NCI-H345 (cell line): ENCODE measurements at regions not wholly inside any gene's neighbourhood (a gene's known extent, or its start where the extent isn't known, plus 50 kb on each side); places are given as distances from the start of the nearest gene placed in this dataset.
A peak's percentile ranks its signal among the peaks of the same experiment; 100 is the strongest.
"Not testable (repeated sequence)": the region's sequence is repeated elsewhere in the genome, so short reads cannot be mapped to it uniquely, and the experiment has no call there.

Experiments used
- DNase-seq: peaks from one replicate; lab custom pipeline; 2025; lab: John Stamatoyannopoulos, UW

DNA sequence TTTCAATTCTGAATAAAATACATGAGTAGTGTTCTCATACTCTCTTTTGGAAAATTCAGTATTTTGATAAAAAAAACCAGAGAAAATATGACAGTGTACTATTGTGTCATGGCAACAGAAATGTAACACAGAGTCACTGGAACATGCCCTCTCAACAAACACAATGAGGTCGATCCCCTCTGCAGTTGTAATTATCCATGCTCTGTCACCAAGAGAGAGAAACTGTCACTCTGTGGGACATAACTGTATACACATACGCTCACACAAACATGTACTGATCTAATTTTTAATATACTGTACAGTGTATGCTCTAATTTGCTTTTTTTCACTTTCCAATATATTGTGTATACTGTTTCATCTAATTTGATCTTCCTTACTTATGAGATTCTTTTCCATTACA, 1136.8 kb upstream of the TENM3 start:
- no peak for DNase-seq

DNA sequence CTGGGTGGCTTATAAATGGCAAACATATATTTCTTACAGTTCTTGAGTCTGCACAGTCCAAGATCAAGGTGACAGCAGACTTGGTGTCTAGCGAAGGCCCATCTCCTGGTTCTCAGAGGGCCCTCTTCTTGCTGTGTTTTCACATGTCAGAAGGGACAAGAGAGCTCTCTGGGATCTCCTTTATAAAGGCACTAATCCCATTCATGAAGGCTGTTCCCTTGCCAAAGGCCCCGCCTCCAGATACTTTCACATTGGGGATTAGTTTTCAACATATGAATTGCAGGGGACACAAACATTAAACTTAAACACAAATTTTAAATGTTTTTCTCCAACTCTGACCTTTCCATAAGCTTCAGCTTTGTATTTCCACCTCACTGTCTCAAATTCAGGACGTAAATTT, 1135.0 kb upstream of the TENM3 start:
- no peak for DNase-seq

DNA sequence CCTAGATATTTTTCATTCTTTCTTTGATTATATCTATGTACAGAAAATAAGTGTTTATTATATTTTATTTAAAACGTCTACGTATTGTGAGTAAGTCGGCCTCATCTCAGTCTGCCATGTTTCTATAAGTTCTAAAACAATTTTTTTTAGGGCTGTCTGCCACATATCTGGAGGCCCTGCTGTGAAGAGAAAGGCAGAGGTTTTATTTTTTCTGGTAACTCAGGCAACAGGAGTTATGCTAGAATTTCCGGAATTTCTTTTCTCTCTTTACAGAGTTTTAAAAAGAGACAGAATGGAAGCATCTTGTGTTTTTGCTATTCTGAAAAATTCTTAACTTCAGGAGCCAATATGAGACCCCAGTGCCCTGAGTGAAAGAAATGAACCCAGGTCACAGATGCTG, 1124.0 kb upstream of the TENM3 start:
- DNase-seq = no peak

DNA sequence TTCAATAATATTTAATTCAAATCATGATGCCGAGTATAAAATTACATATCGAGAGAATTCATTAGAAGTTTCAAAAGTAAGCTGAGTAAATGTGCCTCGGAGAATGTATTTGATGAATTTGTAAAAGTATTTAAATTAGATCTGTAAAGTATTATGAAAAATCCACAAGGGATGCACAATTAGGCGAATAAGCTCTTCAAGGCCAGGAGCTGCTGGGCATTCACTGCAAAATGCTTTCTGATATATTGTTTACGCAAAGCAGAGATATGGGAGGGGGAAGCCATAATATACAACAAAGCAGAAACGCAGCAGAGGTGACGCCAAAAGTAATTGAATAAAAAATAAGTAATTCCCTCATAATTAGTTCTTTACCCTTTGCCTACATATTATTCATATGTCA, 1121.5 kb upstream of the TENM3 start:
- no peak for DNase-seq

DNA sequence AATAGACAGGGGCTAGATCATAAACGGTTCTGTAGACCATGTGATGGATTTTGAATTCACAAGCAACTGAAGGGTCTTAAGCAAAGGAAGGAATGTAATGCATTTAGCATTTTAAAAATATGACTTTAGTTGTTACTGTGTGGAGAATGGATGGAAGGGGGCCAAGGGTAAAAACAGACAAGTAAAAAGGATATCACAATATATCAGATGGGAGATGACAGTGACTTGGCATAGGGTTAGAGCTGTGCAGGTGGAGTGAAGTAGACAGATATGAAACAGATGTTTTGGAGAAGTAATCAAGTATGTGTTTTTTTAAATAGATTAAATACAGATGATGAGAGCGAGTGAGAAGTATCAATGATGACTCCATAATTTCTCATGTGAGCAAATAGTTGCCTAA, 1116.0 kb upstream of the TENM3 start:
- DNase-seq = no peak

DNA sequence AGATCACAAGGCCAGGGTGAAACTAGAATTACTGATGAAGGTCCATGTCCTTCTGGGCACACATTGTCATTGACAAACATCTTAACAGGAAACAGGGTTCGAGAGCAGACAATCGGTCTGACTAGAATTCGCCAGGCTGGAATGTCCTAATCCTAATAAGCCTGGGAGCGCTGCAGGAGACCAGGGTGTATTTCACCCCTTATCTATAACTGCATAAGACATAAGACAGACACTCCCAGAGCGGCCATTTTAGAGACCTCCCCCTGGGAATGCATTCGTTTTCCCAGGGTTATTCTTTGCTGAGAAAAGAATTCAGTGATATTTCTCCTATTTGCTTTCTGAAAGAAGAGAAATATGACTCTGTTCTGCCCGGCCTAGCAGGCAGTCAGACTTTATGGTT, 1112.9 kb upstream of the TENM3 start:
- DNase-seq = not testable (repeated sequence)

DNA sequence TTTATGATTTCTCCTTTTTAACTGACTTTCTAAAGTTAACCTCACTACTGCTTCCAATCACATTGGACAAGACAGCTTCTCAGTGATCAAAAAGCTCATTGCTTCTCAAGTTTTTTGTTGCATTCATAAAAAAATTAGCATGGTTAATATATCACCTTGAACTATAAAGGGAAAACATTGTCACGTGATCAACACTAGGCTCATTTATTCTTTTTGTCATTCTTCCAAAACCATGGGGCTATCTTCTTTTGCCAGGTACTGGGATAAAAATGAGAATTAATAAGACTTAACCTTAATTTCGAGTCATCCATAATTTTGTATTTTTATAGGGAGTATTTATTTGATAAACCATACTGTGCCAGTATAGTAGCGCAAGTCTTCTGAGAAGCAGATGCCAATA, 1105.9 kb upstream of the TENM3 start:
- DNase-seq = no peak

DNA sequence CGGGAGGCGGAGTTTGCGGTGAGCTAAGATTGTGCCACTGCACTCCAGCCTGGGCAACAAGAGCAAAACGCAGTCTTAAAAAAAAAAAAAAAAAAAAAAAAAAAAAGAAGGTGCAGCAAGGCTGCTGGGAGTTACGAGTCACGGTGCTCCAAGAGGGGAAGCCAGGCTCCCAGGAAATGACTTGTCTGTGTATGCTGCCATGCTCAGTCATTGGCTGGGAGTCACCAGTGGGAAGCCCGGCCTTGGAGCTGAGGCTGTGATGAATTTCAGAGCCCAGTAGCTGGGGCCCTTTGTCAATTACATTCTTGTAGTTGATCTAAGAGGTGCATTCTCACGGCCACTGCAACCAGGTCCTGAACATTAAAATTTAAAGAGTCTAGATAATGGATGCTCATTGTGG, 1105.1 kb upstream of the TENM3 start:
- DNase-seq = no peak

DNA sequence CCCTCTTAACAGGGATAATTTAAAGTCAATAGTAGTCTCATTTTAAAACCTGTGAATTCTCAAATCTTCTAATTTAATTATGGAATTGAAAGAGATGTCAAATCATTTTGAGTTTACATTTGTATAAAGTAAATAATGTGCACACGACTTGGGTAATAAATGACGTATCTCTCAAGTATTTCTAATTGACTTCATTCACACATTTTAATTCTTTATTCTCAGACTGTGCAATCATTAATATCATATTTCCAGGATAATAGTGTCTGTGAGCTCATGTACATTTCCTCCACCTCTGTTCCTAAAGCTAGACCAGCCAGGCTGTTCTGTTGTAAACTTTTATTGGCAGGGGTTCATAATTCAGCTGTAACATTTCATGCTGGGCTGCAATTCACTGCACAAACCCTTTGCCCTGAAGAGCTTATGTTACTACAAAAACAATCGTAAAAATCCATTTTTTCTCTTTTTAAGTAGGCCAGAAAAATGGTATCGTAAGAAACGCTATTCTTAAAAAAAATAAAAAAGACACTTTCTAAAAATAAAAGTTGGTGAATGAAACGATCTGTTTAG, 1103.1 kb upstream of the TENM3 start:
- no peak for DNase-seq

DNA sequence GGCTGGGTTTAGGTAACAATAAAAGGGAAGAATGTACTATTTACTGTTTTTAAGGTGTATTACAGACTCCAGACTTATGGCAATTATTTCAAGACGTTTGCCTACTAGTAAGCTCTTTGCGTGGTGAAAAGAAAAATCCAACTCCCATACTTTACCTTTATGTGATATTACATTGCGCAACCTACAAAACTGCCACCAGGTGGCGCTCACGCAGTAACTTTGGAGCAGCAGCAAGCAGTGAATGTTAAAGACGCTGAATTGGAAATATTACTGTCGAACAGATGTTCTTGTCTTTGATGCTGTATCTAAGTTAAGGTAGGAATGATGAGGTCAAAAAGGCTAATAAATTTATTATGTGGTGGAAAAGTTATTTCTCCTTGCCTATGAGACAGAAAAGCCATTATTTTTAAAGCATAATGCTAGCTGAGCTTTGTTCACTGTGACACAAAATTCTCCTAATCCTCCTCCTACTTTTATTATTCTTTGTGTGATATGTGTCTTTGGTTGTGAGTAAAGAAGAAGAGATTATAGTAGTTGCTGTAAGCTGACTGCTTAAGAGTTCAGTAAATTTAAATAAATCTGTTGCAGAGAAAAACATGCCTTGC, 1099.8 kb upstream of the TENM3 start:
- DNase-seq = peak; percentile 49

DNA sequence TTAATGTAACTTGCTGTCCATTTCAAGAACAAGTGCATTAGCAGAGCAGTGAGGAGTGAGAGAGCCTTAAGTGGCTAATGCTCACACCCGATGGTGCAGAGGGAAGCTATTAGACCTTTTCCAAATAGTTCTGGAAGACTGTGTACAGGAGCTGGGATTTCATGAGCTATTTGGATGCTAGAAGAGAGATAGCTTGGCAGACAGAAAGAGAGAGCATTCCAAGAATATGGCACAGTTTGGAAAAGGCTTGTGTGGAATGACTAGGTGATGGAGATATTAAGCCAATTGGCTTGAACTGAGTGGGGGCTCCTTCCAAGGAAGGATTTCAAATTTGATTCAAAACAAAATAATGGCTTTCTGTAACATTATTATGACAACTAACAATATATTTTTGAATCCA, 1097.2 kb upstream of the TENM3 start:
- DNase-seq = no peak

DNA sequence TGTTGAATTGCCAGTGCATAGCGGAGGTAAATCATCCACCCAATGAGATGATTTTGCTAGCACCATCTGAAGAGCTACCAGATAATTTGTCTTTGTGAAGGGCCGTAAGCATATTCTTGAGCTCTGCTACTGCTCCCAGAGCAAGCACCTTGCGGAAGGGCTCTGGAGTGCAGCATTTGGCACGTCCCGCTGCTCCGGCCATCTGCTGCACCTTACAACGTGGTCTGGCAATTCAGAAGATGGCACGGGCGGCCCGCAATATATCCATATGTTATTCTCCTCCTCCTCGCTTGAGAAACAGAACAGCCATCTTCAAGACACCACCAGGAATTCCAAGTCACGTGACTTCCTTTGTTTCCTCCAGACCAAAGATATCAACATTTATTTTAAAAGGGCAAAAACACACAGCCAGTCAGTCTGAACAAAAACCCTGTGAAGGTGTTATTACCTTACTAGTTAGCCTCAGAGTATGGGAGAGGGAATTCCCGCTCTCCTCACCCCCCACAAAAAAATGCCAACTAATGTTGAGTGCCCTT, 1095.7 kb upstream of the TENM3 start:
- no peak for DNase-seq

DNA sequence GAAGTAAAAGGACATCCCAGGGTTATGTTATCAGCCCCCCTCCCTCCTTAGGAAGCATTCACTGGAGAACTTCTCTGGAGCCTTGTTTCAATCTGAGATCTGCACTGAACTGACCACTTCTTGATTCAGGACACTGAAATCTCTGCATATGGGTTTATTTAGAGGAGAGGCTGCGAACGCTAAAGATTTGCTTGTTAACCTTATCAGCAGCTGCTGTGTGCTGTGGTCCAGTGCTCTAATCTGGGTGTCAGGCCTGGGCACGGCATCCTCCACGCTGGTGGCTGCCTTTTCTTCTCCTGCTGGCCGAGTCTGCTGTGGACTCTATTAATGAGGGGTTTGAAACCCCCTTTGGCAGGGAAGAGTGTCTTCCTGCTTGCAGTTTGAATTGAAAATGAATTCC, 1094.7 kb upstream of the TENM3 start:
- DNase-seq = no peak

DNA sequence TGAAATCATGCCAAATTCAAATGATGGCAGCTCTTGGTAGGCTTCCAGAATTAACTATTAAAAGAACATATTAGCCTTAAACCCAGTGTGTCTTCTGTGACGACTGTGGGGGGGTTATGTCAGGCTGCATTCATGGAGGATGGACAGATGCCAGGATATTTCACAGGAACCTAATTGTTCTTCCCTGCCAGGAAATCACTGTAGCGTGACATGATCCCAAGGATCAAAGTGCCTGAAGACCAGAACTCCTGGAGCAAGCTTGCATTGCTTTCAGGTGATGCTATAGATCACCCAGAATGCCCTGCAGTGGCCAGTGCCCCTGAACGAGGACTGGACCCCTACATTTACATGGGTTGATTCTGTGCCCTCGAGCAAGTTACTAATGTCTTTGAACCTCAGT, 1093.0 kb upstream of the TENM3 start:
- no peak for DNase-seq

DNA sequence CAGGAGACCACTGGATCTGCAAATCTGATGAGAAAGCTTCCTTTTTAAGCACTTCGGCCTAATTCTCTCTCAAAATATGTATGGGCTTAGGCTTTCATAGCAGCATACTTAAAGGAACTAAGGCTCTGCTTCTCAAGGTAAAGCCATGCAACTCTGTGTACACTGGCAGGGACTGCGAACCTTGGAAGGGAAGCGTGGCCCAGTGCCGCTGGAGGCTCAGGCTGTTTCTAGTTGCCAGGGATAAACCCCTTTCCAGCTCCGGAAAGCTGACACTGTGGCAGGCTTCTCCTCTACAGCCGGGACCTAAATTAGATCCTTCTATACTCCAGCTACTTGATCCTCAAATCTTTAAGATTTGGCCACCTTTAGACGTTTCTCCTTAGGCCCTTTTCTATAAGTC, 1091.3 kb upstream of the TENM3 start:
- no peak for DNase-seq

DNA sequence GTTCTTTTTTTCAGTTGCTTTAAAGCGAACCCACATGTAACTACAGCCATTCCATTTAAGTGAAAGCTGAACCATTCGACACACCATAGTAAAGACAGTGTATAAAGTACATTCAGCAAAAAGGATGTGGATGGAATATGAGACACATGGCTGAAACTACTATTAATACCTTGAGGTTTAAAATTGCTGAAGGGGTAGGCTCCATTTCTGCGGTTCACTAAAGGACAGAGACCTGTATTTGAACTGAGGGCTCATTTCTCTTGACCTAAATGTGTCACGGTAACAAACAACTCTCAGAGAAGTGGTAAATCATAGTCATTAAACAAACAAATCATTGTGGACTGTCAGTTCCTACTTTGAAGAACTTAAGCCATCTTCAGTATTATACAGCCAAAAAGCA, 1085.6 kb upstream of the TENM3 start:
- no peak for DNase-seq

DNA sequence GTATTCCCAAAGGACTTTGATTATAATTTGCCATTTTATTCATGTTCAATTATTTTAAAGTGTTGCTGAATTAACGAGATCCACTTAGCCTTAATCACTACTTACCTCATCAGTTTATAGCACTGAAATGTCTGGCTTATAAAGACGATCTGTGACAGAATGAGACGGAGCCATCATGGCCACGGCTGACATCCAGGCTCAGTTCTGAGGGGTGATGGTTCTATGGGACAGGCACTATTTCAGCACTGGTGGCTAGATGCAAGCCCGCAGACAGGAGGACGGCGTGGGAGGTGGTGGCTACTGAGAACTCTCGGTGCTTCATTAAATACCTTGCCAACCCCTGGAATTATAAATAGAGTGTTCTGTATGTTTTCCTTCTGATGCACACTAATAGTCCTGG, 1084.2 kb upstream of the TENM3 start:
- DNase-seq = no peak

DNA sequence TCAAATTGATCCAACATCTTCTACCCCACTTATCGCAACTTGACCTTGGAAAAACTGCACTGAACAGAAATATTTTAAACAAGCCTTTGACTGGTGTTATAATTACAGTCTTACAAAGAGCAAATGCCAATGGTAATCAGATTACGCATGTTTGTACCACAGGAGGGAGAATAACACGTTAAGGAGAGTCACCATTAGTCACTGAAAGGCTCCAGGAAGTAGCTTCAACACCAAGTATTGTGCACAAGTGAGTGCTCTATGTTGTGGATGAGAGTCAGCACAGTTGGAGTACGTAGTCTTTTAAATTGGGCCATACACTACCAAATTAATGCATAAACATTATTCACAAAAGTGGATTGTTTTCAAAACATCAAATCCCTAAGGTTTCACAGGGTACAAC, 1081.5 kb upstream of the TENM3 start:
- DNase-seq = no peak

DNA sequence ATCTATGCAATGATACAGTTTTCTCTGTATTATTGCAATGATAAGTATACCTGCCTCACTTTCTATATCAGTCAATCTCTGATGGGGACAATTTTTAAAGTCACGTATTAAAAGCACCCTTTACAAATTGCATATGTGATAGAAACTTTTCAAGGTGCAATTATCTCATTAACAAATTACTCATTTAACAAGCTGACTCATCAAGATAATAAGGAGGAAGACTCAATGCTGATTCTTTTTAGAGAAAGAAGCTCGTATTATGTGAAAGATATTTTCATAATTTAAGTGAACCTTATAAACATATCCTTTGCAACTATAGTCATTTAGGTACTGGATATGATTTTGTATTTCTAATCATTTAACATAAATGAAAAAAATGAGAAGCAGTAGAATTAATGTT, 1080.9 kb upstream of the TENM3 start:
- DNase-seq = no peak

DNA sequence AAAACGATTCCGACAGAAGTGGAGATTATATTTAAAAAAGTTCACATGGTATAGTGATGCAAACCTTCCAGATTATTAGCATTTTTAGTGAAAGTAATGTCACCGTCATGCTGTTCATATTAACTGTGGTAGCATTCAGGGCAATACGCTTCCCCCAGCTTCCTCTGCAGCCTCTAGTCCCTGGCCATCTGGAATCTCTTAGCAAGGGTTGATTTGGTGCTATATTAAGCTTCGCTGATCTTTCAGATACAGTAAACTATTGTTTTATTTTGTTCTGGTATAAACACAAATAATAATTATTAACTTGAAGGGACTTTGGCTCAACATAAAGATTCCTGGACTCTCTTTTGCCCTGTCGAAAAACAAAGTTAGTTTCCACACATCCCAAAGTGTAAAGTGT, 1080.5 kb upstream of the TENM3 start:
- no peak for DNase-seq

DNA sequence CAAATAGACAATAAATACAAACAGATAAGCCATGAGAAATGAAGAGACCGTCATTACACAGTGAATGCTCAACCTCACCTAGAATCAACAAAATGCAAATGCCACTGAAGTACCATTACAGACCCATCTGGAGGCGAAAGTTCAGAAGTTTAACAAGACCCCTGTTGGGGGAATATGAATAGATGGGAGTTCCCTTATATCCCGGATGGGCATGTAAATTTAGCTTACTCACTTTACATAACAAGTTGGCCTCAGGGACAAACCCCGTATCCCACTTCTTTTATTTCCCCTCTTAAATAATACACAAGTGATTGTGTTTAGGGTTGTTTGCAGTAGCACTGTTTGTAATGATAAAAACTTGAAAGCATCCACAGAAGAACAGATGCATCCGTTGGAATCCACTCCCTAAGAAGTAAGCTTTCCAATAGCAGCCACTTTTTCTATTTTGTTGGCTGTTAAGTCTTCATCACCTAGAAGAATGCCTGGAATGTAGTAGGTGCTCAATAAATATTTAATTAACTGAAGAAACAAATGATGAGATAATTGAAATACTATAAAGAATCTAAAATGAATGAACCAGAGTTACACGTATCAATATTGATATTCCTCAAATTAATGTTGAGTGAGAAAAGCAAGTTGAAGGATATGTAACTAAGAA, 1076.3 kb upstream of the TENM3 start:
- DNase-seq = no peak

DNA sequence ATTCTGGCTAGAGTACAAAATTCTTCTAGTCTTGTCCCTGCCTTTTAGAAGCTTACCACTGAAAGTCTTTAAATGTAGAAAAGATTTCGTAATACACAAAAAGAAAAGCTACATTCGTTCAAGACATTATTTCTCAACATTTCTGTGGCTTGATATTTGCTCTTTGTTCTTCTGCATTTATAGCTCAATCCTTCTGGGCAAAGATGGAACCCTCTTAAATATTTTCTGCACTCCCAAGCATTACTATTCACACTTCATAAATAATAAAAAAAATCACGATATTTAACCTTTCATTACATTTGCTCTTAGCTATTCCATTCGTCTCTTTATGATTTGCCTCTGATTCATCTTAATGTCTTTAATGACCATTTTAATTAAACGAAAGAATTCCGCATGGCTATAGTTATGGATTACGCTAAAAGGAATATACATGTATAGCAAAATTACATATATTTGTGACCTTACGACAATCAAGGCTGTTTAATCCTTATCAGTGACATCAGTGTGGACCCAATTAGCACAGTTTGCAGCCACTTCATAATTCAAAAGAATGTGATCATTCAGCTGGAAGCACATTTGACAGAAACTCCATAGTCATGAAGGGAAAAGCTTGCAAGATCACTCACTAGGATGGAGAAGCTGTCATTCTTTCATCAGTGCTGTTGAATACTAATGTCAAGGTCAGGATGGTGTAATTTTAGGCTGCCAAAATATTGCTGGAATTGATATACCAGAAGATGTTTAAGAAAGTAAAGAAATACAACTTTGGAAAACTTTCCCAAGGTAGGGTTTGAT, 1075.0 kb upstream of the TENM3 start:
- DNase-seq = no peak

DNA sequence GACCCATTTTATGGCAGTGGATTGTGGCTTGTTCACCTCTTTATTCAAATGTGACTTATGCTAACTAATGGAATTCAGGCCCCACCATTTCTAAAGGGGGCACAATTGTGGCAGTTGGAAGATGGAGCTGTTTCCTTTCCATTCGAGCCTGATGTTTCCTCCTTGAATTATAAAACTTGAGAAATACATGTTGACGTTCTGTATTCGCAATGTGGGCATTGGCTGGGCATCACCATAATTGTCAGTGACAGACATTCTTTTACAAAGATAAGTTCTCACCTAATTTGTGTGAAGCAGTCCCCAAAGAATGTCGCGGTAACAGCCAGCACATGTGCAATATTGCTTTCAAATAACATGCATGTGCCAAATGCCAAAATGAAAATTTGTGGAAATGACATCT, 1070.2 kb upstream of the TENM3 start:
- DNase-seq = no peak
